ENCODE measurements at regions not wholly inside any gene's neighbourhood (a gene's known extent, or its start where the extent isn't known, plus 50 kb on each side); places are given as distances from the start of the nearest gene placed in this dataset.

GRCh38 chr10:117686606-117687005, 144.1 kb downstream of the EMX2 start:
- ATAC-seq (no peak), DNase-seq (ENCODE audit: low spot score) (no peak)
- Mint-ChIP-seq H3K9me3 (no peaks in the 10 kb centered on the region), H3K4me1 (ENCODE audit: low read depth in 2 of 2) (no peaks in the 10 kb centered on the region), H3K27ac (no peak overlapping the region), H3K27me3 (peaks cover 7 to 25% of the 10 kb centered on the region in 2 donors), H3K4me3 (no peak overlapping the region), H3K36me3 (no peaks in the 10 kb centered on the region)

DNA sequence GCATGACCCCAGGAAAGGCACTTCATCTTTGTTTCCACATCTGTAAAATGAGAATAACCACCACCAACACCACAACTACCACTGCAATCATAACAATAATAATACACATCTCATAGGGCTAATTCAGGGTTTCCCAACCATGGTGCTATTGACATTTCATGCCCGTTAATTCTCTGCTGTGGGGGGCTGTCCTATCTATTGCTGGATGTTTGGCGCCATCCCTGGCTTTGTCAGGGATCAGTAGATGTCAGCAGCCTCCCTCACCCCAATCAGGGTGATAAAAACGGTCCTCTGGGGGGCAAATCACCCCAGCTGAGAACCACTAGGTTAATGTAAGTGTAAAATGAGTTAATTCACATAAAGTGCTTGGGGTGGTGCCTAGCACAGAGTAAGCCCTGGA, 145.8 kb downstream of the EMX2 start:
- no peak overlapping the region for H3K4me3 Mint-ChIP-seq
- ATAC-seq: no peak

GRCh38 chr10:117689566-117689965, 147.0 kb downstream of the EMX2 start:
- DNase-seq (ENCODE audit: low spot score) (no peak), ATAC-seq (no peak)
- Mint-ChIP-seq H3K27ac (no peak overlapping the region), H3K4me1 (ENCODE audit: low read depth in 2 of 2) (no peaks in the 10 kb centered on the region), H3K4me3 (no peak overlapping the region), H3K27me3 (peaks cover 15 to 35% of the 10 kb centered on the region in 2 donors), H3K36me3 (no peaks in the 10 kb centered on the region), H3K9me3 (no peaks in the 10 kb centered on the region)

More for the DNA sequence above, 145.8 kb downstream of the EMX2 start:
- Mint-ChIP-seq H3K27me3 (peaks cover 15 to 35% of the 10 kb centered on the region in 2 donors), H3K36me3 (no peaks in the 10 kb centered on the region), H3K4me1 (ENCODE audit: low read depth in 2 of 2) (no peaks in the 10 kb centered on the region), H3K9me3 (no peaks in the 10 kb centered on the region), H3K27ac (no peak overlapping the region)
- DNase-seq (ENCODE audit: low spot score): no peak

DNA sequence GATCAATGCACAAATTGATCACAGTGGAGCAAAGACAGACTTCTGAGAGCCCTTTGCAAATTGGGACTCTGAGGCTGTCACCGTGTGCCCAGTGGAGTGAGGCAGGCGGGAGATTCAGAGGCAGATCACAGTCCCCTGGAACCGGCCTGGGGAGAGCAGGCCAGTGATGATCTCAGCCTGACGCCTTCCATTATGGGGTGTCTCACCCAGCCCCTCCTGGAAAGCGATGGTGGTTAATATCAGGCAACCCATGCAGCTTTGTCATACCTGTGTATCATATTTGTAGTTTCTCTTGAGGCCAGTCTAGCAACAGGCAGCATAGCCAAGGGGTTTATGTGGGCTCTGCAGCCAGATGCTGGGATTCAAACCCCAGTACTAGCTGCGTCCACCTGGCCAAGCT, 147.8 kb downstream of the EMX2 start:
- H3K27ac Mint-ChIP-seq: no peak overlapping the region
- no peak overlapping the region for H3K4me3 Mint-ChIP-seq
- ATAC-seq: no peak
- no peaks in the 10 kb centered on the region for H3K4me1 Mint-ChIP-seq (ENCODE audit: low read depth in 2 of 2)
- peaks cover 14 to 32% of the 10 kb centered on the region in 2 donors for H3K27me3 Mint-ChIP-seq
- no peak for DNase-seq (ENCODE audit: low spot score)
- H3K9me3 Mint-ChIP-seq: no peaks in the 10 kb centered on the region
- no peaks in the 10 kb centered on the region for H3K36me3 Mint-ChIP-seq

DNA sequence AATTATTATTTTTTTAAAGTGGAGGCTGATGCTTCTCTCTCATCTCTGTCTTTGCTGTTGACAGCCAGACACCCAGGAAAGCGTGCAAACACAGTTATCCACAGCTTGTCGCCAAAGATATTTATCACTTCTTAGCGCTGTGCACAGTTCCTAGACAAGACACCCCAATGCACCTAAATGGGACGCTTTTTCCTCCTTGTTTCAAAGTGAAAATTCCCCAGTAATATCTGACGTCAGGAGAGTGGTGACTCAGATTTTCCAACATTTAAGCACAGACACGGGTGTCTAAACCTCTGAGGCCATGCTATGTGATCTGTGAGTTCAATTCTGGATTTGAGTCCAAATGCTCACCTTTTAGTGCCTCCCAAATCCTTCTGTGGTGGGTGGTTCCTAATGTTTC, 151.6 kb downstream of the EMX2 start:
- Mint-ChIP-seq H3K27ac (no peak overlapping the region), H3K36me3 (no peaks in the 10 kb centered on the region), H3K4me3 (no peak overlapping the region), H3K9me3 (no peaks in the 10 kb centered on the region), H3K4me1 (ENCODE audit: low read depth in 2 of 2) (no peaks in the 10 kb centered on the region), H3K27me3 (peaks cover 8 to 28% of the 10 kb centered on the region in 2 donors)
- no peak for DNase-seq (ENCODE audit: low spot score)
- ATAC-seq: no peak

DNA sequence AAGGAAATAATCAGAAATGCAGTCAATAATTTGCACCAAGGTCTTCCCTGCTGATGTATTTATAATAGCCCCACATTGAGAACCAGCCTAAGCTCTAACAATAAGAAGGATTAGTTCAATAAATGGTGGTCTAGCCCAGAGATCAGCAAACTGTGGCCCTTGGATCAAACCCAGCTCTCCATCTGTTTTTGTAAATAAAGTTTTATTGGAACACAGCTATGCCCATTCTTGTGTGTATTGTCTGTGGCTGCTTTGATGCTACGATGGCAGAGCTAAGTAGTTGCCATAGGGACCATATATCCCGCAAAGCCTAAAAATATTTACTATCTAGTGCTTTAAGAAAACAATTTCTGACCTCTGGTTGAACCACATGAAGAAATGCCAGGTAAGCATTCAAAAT, 154.9 kb downstream of the EMX2 start:
- H3K36me3 Mint-ChIP-seq: no peaks in the 10 kb centered on the region
- H3K9me3 Mint-ChIP-seq: no peaks in the 10 kb centered on the region
- no peak overlapping the region for H3K27ac Mint-ChIP-seq
- H3K4me1 Mint-ChIP-seq (ENCODE audit: low read depth in 2 of 2): no peaks in the 10 kb centered on the region
- no peak overlapping the region for H3K4me3 Mint-ChIP-seq
- DNase-seq (ENCODE audit: low spot score): no peak
- no peak for ATAC-seq
- peaks cover 6 to 8% of the 10 kb centered on the region in 2 donors for H3K27me3 Mint-ChIP-seq

DNA sequence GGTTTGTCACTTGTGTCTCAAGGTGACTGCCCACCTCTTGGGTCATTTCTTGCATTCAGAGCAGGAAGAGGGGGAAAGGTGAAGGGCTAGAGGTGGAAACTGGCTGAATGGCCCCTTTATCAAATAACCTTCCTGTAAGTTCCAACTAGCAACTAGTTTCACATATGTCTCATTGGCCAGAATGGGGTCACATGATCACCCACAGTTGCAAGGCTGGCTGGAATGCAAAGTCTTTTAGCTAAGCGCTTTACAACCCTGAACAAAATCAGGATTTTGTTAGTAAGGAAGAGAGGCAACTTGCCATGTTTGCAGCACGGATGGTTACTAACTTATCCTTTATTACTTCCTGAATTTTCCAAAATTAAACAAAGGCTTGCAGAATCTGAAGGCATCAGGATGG, 156.3 kb downstream of the EMX2 start:
- Mint-ChIP-seq H3K4me3 (no peak overlapping the region), H3K4me1 (ENCODE audit: low read depth in 2 of 2) (no peaks in the 10 kb centered on the region), H3K27ac (no peak overlapping the region), H3K9me3 (no peaks in the 10 kb centered on the region), H3K27me3 (peaks cover 0 to 7% of the 10 kb centered on the region in 2 donors), H3K36me3 (no peaks in the 10 kb centered on the region)
- ATAC-seq (no peak), DNase-seq (ENCODE audit: low spot score) (no peak)

- H3K27ac Mint-ChIP-seq: no peak overlapping the region
- H3K4me1 Mint-ChIP-seq (ENCODE audit: low read depth in 2 of 2): no peaks in the 10 kb centered on the region
- ATAC-seq (no peak), DNase-seq (ENCODE audit: low spot score) (no peak)
- H3K27me3 Mint-ChIP-seq: peaks cover 0 to 7% of the 10 kb centered on the region in 2 donors
- no peaks in the 10 kb centered on the region for H3K9me3 Mint-ChIP-seq
- no peak overlapping the region for H3K4me3 Mint-ChIP-seq
- no peaks in the 10 kb centered on the region for H3K36me3 Mint-ChIP-seq
These were observed 157.0 kb downstream of the EMX2 start for GRCh38 chr10:117699436-117700075.

DNA sequence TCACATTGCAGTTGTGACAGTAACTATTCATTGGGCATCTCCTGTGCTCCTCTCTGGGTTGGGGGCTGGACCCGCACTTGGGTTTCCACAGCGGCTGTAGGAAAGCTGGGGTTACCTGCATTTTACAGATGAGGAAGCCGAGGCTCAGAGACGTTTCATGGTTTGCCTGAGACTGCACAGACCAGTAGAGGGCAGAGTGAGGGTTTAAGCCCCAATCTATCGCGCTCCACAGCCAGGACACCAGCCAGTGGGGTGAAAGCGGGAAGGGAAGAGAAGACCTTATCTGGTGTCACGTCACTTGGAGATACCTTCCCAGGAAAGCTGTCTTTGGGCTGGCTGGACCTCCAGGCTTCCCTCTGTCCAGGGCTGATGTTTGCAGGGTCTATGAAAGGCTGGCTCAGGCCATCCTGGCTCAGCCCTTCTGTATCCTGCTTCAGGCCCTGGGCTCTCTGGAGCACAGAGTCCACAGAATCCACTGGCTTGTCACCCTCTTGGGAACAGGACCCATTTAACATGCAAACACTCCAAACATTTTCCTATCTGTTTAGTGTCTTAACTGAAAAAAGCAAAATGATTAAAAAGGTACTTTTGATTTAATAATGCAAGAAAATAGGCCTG, 167.7 kb downstream of the EMX2 start:
- Mint-ChIP-seq H3K4me1 (ENCODE audit: low read depth in 2 of 2) (no peaks in the 10 kb centered on the region), H3K4me3 (no peak overlapping the region), H3K36me3 (no peaks in the 10 kb centered on the region), H3K9me3 (no peaks in the 10 kb centered on the region), H3K27me3 (peaks cover 6 to 45% of the 10 kb centered on the region in 2 donors), H3K27ac (no peak overlapping the region)
- DNase-seq (ENCODE audit: low spot score) (no peak), ATAC-seq (no peak)

GRCh38 chr10:117716889-117717288, 174.3 kb downstream of the EMX2 start:
- H3K27me3 Mint-ChIP-seq: peaks cover 13 to 14% of the 10 kb centered on the region in 2 donors
- ATAC-seq (no peak), DNase-seq (ENCODE audit: low spot score) (no peak)
- peaks cover 3% of the 10 kb centered on the region for H3K9me3 Mint-ChIP-seq
- no peaks in the 10 kb centered on the region for H3K4me1 Mint-ChIP-seq (ENCODE audit: low read depth in 2 of 2)
- H3K27ac Mint-ChIP-seq: no peak overlapping the region
- no peaks in the 10 kb centered on the region for H3K36me3 Mint-ChIP-seq
- no peak overlapping the region for H3K4me3 Mint-ChIP-seq

DNA sequence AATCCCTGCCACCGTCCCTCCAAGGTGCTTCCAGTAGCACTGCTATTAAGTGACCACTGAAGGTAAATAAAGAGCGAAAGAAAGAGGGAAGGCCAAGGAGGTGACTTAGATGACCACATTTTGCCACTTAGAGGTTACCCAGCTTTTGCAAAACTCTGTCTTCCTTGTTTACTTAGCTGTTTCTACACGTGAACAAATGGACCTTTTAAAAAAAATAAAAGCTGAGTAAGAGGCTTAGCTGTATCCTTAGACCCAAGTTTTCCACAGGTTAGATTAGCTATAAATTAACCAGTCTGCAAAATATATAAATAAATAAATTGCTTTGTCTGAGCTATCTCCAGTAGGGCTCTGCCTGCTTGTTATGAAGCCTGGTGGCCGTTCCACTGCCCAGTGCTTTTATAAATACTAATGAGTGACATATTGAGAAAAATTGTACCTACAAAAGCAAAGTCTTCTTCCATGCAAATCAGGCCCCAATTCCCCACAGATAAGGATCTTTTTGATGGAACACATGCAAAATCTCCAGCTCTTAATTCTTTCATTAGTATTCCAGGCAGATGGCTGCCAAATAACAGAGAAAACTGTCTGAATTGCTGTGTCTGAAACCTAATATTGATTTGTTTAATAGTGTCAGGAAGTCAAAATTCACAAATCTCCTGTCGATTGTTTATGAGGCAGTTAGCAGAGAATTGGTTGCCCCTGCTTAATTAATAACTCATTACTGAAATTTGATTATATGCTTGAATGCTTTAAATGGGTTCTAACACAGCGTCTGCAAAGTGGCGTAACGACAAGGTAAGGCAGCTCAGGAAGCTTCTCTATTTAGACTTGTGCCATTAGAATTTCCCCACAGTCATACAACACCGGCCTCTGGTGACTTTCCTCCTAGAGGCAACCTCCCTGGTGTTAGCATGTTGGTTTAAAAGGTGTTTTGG, 176.7 kb downstream of the EMX2 start:
- no peaks in the 10 kb centered on the region for H3K36me3 Mint-ChIP-seq
- H3K27ac Mint-ChIP-seq: no peak overlapping the region
- no peak overlapping the region for H3K4me3 Mint-ChIP-seq

DNA sequence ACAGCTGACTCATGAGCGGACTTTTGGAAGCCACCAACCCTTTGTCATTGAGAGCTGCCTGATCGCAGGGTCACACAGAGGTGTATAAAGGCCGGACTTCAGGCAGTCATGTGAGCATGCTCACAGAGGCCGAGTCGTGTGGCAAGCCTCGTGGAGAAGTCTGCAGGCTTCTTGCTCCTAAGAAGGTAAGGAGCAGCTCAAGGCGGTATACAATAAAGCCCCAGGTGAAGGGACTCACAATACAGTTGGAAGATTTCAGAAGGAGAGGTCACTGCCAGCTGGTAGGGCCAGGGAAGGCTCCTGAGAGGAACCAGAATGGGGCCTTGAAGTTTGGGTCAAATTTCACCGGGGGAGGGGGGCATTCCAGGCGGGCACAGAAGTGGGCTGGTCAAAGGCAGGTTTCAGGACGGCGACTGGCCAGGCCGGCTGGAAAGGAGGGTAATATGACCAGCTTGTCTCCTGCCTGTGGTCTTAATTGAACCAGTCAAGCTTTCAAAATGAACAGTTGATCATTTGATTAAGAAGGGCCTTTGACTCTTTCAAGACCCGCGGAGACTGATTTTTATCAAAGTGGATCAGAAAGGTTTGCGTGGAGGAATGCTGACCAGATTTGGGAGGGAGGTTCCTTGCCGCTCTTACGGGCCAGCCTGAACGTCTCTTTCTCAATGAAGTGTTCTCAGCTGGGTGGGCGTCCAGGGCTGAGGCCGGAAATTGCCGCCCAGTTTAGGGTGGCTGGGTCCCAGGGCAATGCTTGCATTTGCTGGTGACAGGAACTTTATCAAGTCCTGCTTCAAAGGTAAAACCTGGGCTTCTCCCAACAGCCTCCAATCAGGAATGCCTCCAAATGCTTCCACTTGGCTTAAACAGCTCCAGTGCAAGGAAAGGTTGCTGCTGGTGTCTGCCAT, 178.6 kb downstream of the EMX2 start:
- Mint-ChIP-seq H3K4me1 (ENCODE audit: low read depth in 2 of 2) (no peaks in the 10 kb centered on the region), H3K27ac (no peak overlapping the region), H3K36me3 (no peaks in the 10 kb centered on the region), H3K4me3 (no peak overlapping the region), H3K9me3 (peaks cover 3% of the 10 kb centered on the region), H3K27me3 (peaks cover 5 to 13% of the 10 kb centered on the region in 2 donors)
- DNase-seq (ENCODE audit: low spot score) (no peak), ATAC-seq (no peak)

More for the DNA sequence above, 176.7 kb downstream of the EMX2 start:
- DNase-seq (ENCODE audit: low spot score) (no peak), ATAC-seq (no peak)
- Mint-ChIP-seq H3K4me1 (ENCODE audit: low read depth in 2 of 2) (no peaks in the 10 kb centered on the region), H3K27me3 (peaks cover 10 to 13% of the 10 kb centered on the region in 2 donors), H3K9me3 (peaks cover 3% of the 10 kb centered on the region)

GRCh38 chr10:117721873-117722272, 179.3 kb downstream of the EMX2 start:
- DNase-seq (ENCODE audit: low spot score) (no peak), ATAC-seq (no peak)
- Mint-ChIP-seq H3K9me3 (peaks cover 3% of the 10 kb centered on the region), H3K27ac (no peak overlapping the region), H3K36me3 (no peaks in the 10 kb centered on the region), H3K4me1 (ENCODE audit: low read depth in 2 of 2) (no peaks in the 10 kb centered on the region), H3K4me3 (no peak overlapping the region), H3K27me3 (peaks cover 5 to 13% of the 10 kb centered on the region in 2 donors)

Measured in natural killer cell treated with Interleukin-12 subunit alpha and Interleukin-12 subunit beta and Interleukin-15 and Interleukin-18, amount 100 ng/mL, for 72 hours (primary cell).